SK-N-SH (cell line): ENCODE measurements at regions not wholly inside any gene's neighbourhood (a gene's known extent, or its start where the extent isn't known, plus 50 kb on each side); places are given as distances from the start of the nearest gene placed in this dataset.

ENCODE experiments used
- EP300 ChIP-seq, 2 experiments: IDR thresholded peaks; 2 replicates each; pipeline versions ENCODE4 v1.4.0 to v1.6.1; 2012; ENCODE audit warnings: borderline replicate concordance in 1 of 2, low read depth in 1 of 2, low read length in 1 of 2
- POLR2AphosphoS5 ChIP-seq: IDR thresholded peaks from 2 replicates; pipeline ENCODE4 v1.6.1; 2012; ENCODE audit warnings: low read depth, low read length
- RAD21 ChIP-seq: IDR thresholded peaks from 2 replicates; pipeline ENCODE4 v1.6.1; 2012; ENCODE audit warnings: mild to moderate bottlenecking, low read length
- SMC3 ChIP-seq: IDR thresholded peaks from 2 replicates; pipeline ENCODE4 v1.6.1; 2012; ENCODE audit warnings: low read depth, low read length, improper control_type of control experiment
- TF ChIP-seq, protein P1 (sequence below): IDR thresholded peaks from 2 replicates; pipeline ENCODE4 v1.4.0; 2012; ENCODE audit warnings: low read depth
- TF ChIP-seq, protein P2 (sequence below): fragments of 200-600 bp; sonication (generic); IDR thresholded peaks from 2 replicates; pipeline ENCODE4 v1.6.1; 2017; ENCODE audit warnings: antibody characterized with exemption, mild to moderate bottlenecking, moderate library complexity

DNA sequence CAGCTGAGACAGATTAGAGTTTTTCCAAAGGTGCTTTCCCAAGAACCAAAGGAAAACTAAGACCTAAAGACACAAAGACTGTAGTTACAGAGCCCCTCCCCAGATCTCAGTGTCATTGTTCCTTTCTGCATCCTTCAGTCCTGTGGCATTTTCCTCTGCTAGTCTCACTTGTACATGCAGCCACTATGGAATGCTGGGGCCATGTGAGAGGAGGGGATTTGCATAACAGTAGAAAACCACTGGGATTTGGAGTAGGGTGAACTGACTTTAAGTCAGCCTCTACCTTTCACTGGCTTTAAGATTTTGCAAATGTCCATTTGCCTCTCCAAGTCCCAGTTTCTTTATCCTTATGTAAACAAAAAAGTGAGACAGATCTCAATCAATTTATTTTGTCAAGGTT is 119.4 kb upstream of the F3 start:
- no peak for TF ChIP-seq SMC3
- TF ChIP-seq, protein P1, sequence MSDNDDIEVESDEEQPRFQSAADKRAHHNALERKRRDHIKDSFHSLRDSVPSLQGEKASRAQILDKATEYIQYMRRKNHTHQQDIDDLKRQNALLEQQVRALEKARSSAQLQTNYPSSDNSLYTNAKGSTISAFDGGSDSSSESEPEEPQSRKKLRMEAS: no peak
- TF ChIP-seq RAD21: no peak
- TF ChIP-seq, protein P2, sequence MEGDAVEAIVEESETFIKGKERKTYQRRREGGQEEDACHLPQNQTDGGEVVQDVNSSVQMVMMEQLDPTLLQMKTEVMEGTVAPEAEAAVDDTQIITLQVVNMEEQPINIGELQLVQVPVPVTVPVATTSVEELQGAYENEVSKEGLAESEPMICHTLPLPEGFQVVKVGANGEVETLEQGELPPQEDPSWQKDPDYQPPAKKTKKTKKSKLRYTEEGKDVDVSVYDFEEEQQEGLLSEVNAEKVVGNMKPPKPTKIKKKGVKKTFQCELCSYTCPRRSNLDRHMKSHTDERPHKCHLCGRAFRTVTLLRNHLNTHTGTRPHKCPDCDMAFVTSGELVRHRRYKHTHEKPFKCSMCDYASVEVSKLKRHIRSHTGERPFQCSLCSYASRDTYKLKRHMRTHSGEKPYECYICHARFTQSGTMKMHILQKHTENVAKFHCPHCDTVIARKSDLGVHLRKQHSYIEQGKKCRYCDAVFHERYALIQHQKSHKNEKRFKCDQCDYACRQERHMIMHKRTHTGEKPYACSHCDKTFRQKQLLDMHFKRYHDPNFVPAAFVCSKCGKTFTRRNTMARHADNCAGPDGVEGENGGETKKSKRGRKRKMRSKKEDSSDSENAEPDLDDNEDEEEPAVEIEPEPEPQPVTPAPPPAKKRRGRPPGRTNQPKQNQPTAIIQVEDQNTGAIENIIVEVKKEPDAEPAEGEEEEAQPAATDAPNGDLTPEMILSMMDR: no peak
- TF ChIP-seq POLR2AphosphoS5: no peak
- no peak for TF ChIP-seq EP300 (IDR thresholded peaks at IDR 0.05; ENCODE audit: borderline replicate concordance in 1 of 2, low read depth in 1 of 2, low read length in 1 of 2)
